HEK293T (cell line): ENCODE measurements at regions not wholly inside any gene's neighbourhood (a gene's known extent, or its start where the extent isn't known, plus 50 kb on each side); places are given as distances from the start of the nearest gene placed in this dataset.

ENCODE experiments used
- ARNT ChIP-seq: fragments of 450-650 bp; IDR thresholded peaks from 2 replicates; pipeline ENCODE4 v1.6.1; 2017; ENCODE audit warnings: mild to moderate bottlenecking
- BHLHE40 ChIP-seq: fragments of 450-650 bp; IDR thresholded peaks from 2 replicates; pipeline ENCODE4 v1.6.1; 2016; ENCODE audit warnings: mild to moderate bottlenecking, moderate library complexity, borderline replicate concordance
- CTBP1 ChIP-seq: fragments of 450-650 bp; IDR thresholded peaks from 2 replicates; pipeline ENCODE4 v1.6.1; 2016; ENCODE audit warnings: borderline replicate concordance
- FOXA1 ChIP-seq: fragments of 450-650 bp; IDR thresholded peaks from 2 replicates; pipeline ENCODE4 v1.6.1; 2016; ENCODE audit warnings: mild to moderate bottlenecking
- FOXK2 ChIP-seq: fragments of 450-650 bp; IDR thresholded peaks from 2 replicates; pipeline ENCODE4 v1.6.1; 2016; ENCODE audit warnings: mild to moderate bottlenecking
- FOXM1 ChIP-seq: fragments of 450-650 bp; IDR thresholded peaks from 2 replicates; pipeline ENCODE4 v1.6.1; 2017; ENCODE audit warnings: mild to moderate bottlenecking, borderline replicate concordance
- HDGF ChIP-seq: fragments of 450-650 bp; IDR thresholded peaks from 2 replicates; pipeline ENCODE4 v1.6.1; 2017; ENCODE audit warnings: antibody characterized with exemption, borderline replicate concordance
- NFRKB ChIP-seq: fragments of 450-650 bp; IDR thresholded peaks from 2 replicates; pipeline ENCODE4 v1.6.1; 2016; ENCODE audit warnings: mild to moderate bottlenecking, moderate library complexity
- PKNOX1 ChIP-seq: fragments of 450-650 bp; IDR thresholded peaks from 2 replicates; pipeline ENCODE4 v1.6.1; 2016
- SP1 ChIP-seq: fragments of 450-650 bp; IDR thresholded peaks from 2 replicates; pipeline ENCODE4 v1.6.1; 2017
- SUZ12 ChIP-seq: fragments of 450-650 bp; IDR thresholded peaks from 2 replicates; pipeline ENCODE4 v1.6.1; 2016; ENCODE audit warnings: mild to moderate bottlenecking
- ZNF384 ChIP-seq: fragments of 450-650 bp; IDR thresholded peaks from 2 replicates; pipeline ENCODE4 v1.6.1; 2016

- TF ChIP-seq FOXM1: no peak
- no peak for TF ChIP-seq ZNF384
- no peak for TF ChIP-seq ARNT
- no peak for TF ChIP-seq NFRKB
- no peak for TF ChIP-seq PKNOX1
- TF ChIP-seq SP1: no peak
- TF ChIP-seq HDGF: no peak
- TF ChIP-seq SUZ12: no peak
- no peak for TF ChIP-seq FOXK2
- TF ChIP-seq BHLHE40: no peak
- no peak for TF ChIP-seq FOXA1
- no peak for TF ChIP-seq CTBP1
Measured at GRCh38 chr13:33657274-33657673, 160.7 kb upstream of the RFC3 start.
